ENCODE measurements at regions not wholly inside any gene's neighbourhood (a gene's known extent, or its start where the extent isn't known, plus 50 kb on each side); places are given as distances from the start of the nearest gene placed in this dataset.

DNA sequence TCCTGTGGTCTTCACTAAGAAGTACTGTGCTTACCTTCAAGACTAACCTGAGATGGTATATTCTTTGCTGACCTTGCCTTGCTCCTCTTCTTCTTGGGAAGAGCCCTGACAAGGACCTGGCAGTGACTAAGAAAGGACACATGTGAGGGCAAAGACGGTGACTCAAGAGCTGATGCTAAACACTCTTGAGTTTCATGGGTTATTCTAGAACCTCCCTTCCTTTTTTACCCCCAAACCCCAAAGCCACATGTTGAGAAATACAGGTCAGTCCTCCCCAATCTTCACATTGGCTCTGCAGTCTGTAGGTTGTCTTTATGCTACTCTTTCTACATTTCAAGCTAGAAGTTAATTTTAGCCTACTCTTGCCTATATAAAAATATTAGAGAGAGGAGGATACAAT, 200.6 kb downstream of the SEMA6D start:
- Histone ChIP-seq H3K4me3 (ENCODE audit: low read length) (no peak overlapping the region), H3K9me2 (ENCODE audit: insufficient read depth, low read length) (no peaks in the 10 kb centered on the region), H3K9ac (ENCODE audit: low read length) (no peak overlapping the region), H3F3A (ENCODE audit: insufficient read depth, low read length, poor library complexity, severe bottlenecking) (no peaks in the 10 kb centered on the region), H3K9me3 (ENCODE audit: low read length) (no peaks in the 10 kb centered on the region), H3K36me3 (ENCODE audit: insufficient read depth, low read length) (no peaks in the 10 kb centered on the region), H3K27ac (ENCODE audit: low read length) (no peak overlapping the region), H3K79me2 (replicated peaks; ENCODE audit: insufficient read depth, low read length) (no peaks in the 10 kb centered on the region), H4K20me1 (ENCODE audit: insufficient read depth) (no peaks in the 10 kb centered on the region), H3K27me3 (ENCODE audit: insufficient read depth, low read depth, low read length) (no peaks in the 10 kb centered on the region), H3K4me2 (ENCODE audit: low read length) (no peak overlapping the region), H2AFZ (ENCODE audit: low read depth, low read length) (no peak overlapping the region)
- TF ChIP-seq EZH2 (IDR thresholded peaks at IDR 0.05; ENCODE audit: borderline replicate concordance, insufficient read depth, low read length, poor library complexity, severe bottlenecking) (no peak), POLR2AphosphoS5 (IDR thresholded peaks at IDR 0.05) (no peak), SMC3 (conservative IDR thresholded peaks at IDR 0.05; ENCODE audit: poor library complexity) (no peak), EP300 (conservative IDR thresholded peaks at IDR 0.05; ENCODE audit: poor library complexity, severe bottlenecking) (no peak), RAD21 (conservative IDR thresholded peaks at IDR 0.05) (no peak), MXI1 (conservative IDR thresholded peaks at IDR 0.05; ENCODE audit: poor library complexity, severe bottlenecking) (no peak), TAF1 (IDR thresholded peaks at IDR 0.05; ENCODE audit: low read depth) (no peak)
- TF ChIP-seq, protein P1, sequence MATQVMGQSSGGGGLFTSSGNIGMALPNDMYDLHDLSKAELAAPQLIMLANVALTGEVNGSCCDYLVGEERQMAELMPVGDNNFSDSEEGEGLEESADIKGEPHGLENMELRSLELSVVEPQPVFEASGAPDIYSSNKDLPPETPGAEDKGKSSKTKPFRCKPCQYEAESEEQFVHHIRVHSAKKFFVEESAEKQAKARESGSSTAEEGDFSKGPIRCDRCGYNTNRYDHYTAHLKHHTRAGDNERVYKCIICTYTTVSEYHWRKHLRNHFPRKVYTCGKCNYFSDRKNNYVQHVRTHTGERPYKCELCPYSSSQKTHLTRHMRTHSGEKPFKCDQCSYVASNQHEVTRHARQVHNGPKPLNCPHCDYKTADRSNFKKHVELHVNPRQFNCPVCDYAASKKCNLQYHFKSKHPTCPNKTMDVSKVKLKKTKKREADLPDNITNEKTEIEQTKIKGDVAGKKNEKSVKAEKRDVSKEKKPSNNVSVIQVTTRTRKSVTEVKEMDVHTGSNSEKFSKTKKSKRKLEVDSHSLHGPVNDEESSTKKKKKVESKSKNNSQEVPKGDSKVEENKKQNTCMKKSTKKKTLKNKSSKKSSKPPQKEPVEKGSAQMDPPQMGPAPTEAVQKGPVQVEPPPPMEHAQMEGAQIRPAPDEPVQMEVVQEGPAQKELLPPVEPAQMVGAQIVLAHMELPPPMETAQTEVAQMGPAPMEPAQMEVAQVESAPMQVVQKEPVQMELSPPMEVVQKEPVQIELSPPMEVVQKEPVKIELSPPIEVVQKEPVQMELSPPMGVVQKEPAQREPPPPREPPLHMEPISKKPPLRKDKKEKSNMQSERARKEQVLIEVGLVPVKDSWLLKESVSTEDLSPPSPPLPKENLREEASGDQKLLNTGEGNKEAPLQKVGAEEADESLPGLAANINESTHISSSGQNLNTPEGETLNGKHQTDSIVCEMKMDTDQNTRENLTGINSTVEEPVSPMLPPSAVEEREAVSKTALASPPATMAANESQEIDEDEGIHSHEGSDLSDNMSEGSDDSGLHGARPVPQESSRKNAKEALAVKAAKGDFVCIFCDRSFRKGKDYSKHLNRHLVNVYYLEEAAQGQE (IDR thresholded peaks at IDR 0.05; ENCODE audit: borderline replicate concordance), result no peak
- TF ChIP-seq, protein P2, sequence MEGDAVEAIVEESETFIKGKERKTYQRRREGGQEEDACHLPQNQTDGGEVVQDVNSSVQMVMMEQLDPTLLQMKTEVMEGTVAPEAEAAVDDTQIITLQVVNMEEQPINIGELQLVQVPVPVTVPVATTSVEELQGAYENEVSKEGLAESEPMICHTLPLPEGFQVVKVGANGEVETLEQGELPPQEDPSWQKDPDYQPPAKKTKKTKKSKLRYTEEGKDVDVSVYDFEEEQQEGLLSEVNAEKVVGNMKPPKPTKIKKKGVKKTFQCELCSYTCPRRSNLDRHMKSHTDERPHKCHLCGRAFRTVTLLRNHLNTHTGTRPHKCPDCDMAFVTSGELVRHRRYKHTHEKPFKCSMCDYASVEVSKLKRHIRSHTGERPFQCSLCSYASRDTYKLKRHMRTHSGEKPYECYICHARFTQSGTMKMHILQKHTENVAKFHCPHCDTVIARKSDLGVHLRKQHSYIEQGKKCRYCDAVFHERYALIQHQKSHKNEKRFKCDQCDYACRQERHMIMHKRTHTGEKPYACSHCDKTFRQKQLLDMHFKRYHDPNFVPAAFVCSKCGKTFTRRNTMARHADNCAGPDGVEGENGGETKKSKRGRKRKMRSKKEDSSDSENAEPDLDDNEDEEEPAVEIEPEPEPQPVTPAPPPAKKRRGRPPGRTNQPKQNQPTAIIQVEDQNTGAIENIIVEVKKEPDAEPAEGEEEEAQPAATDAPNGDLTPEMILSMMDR (IDR thresholded peaks at IDR 0.05; ENCODE audit: poor library complexity, severe bottlenecking), result no peak

DNA sequence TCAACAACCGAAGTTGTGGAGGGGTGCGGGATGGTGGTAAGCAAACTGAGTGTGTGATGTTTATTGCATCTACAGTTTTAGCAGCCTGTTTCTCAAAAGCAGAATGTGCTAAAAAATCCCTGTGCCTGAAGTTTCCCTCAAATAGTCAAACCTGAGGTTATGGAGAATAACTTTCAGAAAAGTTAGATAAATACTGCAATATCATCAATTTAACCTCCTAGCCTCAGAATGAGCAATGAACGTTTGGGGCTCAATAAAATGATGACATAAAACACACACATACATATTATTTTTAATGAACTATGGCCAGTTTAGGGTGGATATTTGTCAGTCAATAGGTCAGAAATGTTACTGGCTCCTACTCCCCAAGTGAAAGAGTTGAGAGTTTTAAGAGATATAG, 201.6 kb downstream of the SEMA6D start:
- H3K27me3 ChIP-seq (ENCODE audit: insufficient read depth, low read depth, low read length), result no peaks in the 10 kb centered on the region
- H3K9me2 ChIP-seq (ENCODE audit: insufficient read depth, low read length), result no peaks in the 10 kb centered on the region
- no peak overlapping the region for H3K27ac ChIP-seq (ENCODE audit: low read length)
- no peaks in the 10 kb centered on the region for H3K36me3 ChIP-seq (ENCODE audit: insufficient read depth, low read length)
- no peak overlapping the region for H3K9ac ChIP-seq (ENCODE audit: low read length)
- no peak overlapping the region for H3K4me3 ChIP-seq (ENCODE audit: low read length)
- no peaks in the 10 kb centered on the region for H3F3A ChIP-seq (ENCODE audit: insufficient read depth, low read length, poor library complexity, severe bottlenecking)
- no peaks in the 10 kb centered on the region for H3K79me2 ChIP-seq (replicated peaks; ENCODE audit: insufficient read depth, low read length)
- TF ChIP-seq, protein P1 (IDR thresholded peaks at IDR 0.05; ENCODE audit: borderline replicate concordance), result no peak
- no peak for TF ChIP-seq TAF1 (IDR thresholded peaks at IDR 0.05; ENCODE audit: low read depth)
- no peak for TF ChIP-seq MXI1 (conservative IDR thresholded peaks at IDR 0.05; ENCODE audit: poor library complexity, severe bottlenecking)
- TF ChIP-seq POLR2AphosphoS5 (IDR thresholded peaks at IDR 0.05), result no peak
- TF ChIP-seq EP300 (conservative IDR thresholded peaks at IDR 0.05; ENCODE audit: poor library complexity, severe bottlenecking), result no peak
- no peak for TF ChIP-seq EZH2 (IDR thresholded peaks at IDR 0.05; ENCODE audit: borderline replicate concordance, insufficient read depth, low read length, poor library complexity, severe bottlenecking)
- no peak for TF ChIP-seq RAD21 (conservative IDR thresholded peaks at IDR 0.05)
- no peak for TF ChIP-seq SMC3 (conservative IDR thresholded peaks at IDR 0.05; ENCODE audit: poor library complexity)
- TF ChIP-seq, protein P2 (IDR thresholded peaks at IDR 0.05; ENCODE audit: poor library complexity, severe bottlenecking), result no peak
- no peak overlapping the region for H3K4me2 ChIP-seq (ENCODE audit: low read length)
- no peak overlapping the region for H2AFZ ChIP-seq (ENCODE audit: low read depth, low read length)
- no peaks in the 10 kb centered on the region for H4K20me1 ChIP-seq (ENCODE audit: insufficient read depth)
- no peaks in the 10 kb centered on the region for H3K9me3 ChIP-seq (ENCODE audit: low read length)
